HuH-7 (cell line): ENCODE measurements at regions not wholly inside any gene's neighbourhood (a gene's known extent, or its start where the extent isn't known, plus 50 kb on each side); places are given as distances from the start of the nearest gene placed in this dataset.
"Not testable (repeated sequence)": the region's sequence is repeated elsewhere in the genome, so short reads cannot be mapped to it uniquely, and the experiment has no call there.

ENCODE experiments used
- DNase-seq: peaks from one replicate; pipeline ENCODE4 v3.0.0; 2011; ENCODE audit warnings: low spot score

GRCh38 chr7:114082642-114083165, 163.9 kb upstream of the PPP1R3A start:
- DNase-seq, result no peak

- peak; percentile 59 for DNase-seq
Measured at GRCh38 chr7:114081606-114082425, 163.0 kb upstream of the PPP1R3A start.

- not testable (repeated sequence) for DNase-seq
Measured at GRCh38 chr7:114077158-114077524, 158.3 kb upstream of the PPP1R3A start.

GRCh38 chr7:114076392-114077157, 157.8 kb upstream of the PPP1R3A start:
- not testable (repeated sequence) for DNase-seq

GRCh38 chr7:114073701-114074100, 154.9 kb upstream of the PPP1R3A start:
- DNase-seq, result no peak

- no peak for DNase-seq
Measured at GRCh38 chr7:114070246-114070645, 151.4 kb upstream of the PPP1R3A start.

- no peak for DNase-seq
Measured at GRCh38 chr7:114062810-114063209, 144.0 kb upstream of the PPP1R3A start.

GRCh38 chr7:114051871-114052331, 133.1 kb upstream of the PPP1R3A start:
- no peak for DNase-seq

- DNase-seq, result no peak
Measured at GRCh38 chr7:114050571-114050970, 131.8 kb upstream of the PPP1R3A start.

- peak; percentile 64 for DNase-seq
Measured at GRCh38 chr7:114048386-114049235, 129.8 kb upstream of the PPP1R3A start.

- DNase-seq, result no peak
Measured at GRCh38 chr7:114047889-114048288, 129.1 kb upstream of the PPP1R3A start.

GRCh38 chr7:114033475-114033874, 114.7 kb upstream of the PPP1R3A start:
- no peak for DNase-seq

- DNase-seq, result peak; percentile 27
Measured at GRCh38 chr7:114026486-114027089, 107.8 kb upstream of the PPP1R3A start.

- DNase-seq, result no peak
Measured at GRCh38 chr7:114021135-114021534, 102.3 kb upstream of the PPP1R3A start.

- no peak for DNase-seq
Measured at GRCh38 chr7:114008696-114009095, 89.9 kb upstream of the PPP1R3A start.

GRCh38 chr7:114007386-114007785, 88.6 kb upstream of the PPP1R3A start:
- DNase-seq, result no peak

GRCh38 chr7:113998934-113999333, 80.1 kb upstream of the PPP1R3A start:
- DNase-seq, result no peak

GRCh38 chr7:113996405-113996804, 77.6 kb upstream of the PPP1R3A start:
- no peak for DNase-seq

- DNase-seq, result no peak
Measured at GRCh38 chr7:113986216-113986615, 67.4 kb upstream of the PPP1R3A start.

- DNase-seq, result no peak
Measured at GRCh38 chr7:113976508-113976907, 57.7 kb upstream of the PPP1R3A start.

- no peak for DNase-seq
Measured at GRCh38 chr7:113968713-113969112, 49.9 kb upstream of the PPP1R3A start.
